ENCODE measurements at regions not wholly inside any gene's neighbourhood (a gene's known extent, or its start where the extent isn't known, plus 50 kb on each side); places are given as distances from the start of the nearest gene placed in this dataset.

- TF ChIP-seq JUN (CRISPR knock-in tag; IDR thresholded peaks at IDR 0.05) (no peak), ZNF138 (CRISPR knock-in tag; conservative IDR thresholded peaks at IDR 0.05) (no peak), IRF1 (CRISPR knock-in tag; IDR thresholded peaks at IDR 0.05) (no peak), ZBTB43 (CRISPR knock-in tag; IDR thresholded peaks at IDR 0.05) (no peak), TCF7 (CRISPR knock-in tag; IDR thresholded peaks at IDR 0.05; ENCODE audit: low read depth) (no peak), NFATC4 (CRISPR knock-in tag; IDR thresholded peaks at IDR 0.05) (no peak), HMGXB4 (CRISPR knock-in tag; IDR thresholded peaks at IDR 0.05) (no peak), FOXK1 (CRISPR knock-in tag; IDR thresholded peaks at IDR 0.05) (no peak)
Measured at GRCh38 chr16:66006485-66006884, 360.0 kb upstream of the CDH5 start.

All from WTC11 (cell line).